ENCODE measurements at regions not wholly inside any gene's neighbourhood (a gene's known extent, or its start where the extent isn't known, plus 50 kb on each side); places are given as distances from the start of the nearest gene placed in this dataset.

GRCh38 chr3:43957553-43957952, 266.8 kb downstream of the ABHD5 start:
- DNase-seq = no peak

DNA sequence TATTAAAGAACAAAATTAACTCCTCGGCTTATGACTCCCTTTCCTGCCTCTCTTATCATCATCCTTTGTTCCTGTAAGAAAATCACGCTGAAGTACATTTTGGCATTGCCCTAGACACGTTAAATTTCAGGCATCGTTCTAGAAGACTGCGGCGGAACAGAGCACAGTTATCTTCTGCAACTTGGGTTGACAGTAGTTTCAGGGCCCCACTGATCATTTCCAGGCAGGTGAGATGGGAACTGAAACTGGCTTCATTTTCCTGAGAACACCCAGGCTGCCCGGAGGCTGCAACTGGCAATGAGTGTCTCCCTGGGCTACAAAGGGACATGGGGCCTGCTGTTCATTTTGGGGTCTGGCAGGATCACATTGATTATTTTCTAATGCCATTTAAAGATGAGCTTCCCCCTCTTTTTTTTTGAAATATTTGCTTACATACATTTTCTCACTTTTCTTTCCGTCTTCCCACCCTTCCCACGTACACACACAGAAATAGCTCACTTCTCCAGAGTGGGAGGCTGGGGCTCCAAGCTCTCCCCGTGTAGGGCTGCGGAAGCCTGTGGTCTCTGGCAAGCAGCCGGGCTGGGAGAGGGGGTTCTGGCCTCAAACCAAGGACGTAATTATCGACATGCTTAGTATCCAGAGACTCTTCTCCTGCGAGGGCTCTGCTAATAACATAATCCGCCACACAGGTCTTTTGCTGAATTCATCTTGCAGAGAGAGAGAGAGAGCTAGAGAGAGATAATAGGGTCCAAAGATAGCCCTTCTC, 267.4 kb downstream of the ABHD5 start:
- no peak for DNase-seq

DNA sequence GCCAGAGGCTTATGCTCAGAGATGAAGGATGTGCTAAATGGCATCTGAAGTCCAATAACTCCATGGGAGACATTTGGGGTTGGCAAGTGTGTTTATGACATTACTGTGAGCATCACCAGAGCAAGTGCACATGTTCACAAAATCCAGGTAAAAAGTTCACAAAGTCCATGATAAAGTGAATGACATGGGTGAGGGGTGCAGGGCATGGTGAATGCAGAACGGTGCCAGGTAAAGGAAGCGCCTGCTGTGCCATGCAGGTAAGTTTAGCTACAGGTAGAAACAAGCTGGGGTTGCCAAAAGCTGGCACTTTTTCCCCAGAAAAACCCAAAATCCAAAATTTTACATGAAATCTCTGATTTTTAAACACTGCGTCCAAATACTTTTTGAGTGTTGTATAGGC, 268.2 kb downstream of the ABHD5 start:
- DNase-seq = no peak

DNA sequence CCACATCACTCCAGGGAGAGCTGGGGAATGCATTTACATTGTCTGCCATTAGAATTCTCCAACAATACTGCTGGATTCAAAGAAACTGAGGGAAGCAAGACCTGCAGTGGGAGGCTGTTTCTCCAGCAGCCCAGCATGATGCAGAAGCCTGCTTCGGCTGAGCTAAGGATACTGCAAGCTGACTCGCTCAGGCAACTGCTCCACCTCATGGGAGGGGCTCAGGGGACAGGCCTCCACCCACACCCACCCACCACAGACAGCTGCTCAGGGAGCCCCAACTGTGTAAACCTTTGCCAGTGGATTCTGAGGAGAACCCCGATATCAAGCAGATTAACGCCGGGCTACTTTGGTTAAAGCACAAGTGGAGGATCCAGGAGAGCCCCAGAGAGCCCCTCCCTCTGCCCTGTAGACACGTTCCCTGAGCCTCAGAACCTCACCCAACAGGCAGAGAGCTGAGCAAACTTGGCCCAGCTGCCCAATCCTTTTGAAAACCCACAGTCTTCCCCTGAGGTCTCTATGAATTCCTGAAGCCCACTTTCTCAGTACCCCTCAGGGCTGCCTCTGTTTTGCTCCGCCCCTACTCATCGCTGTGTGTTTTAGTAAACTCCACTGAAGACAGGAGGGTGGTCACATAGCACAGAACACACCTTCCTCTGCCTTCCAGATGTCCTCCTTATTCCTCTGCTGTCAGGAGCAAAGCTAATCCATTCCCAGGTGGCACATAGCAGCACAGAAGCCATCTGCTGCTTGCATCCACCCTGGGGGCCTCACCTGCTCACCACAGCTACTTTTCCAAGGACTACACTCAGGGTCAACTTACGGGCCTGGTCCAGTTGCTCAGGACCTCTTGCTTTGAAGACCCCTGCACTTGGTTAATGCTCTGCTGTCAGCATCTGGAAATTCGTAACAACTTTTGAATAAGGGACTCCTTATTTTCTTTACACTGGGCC, 269.0 kb downstream of the ABHD5 start:
- DNase-seq = no peak

GRCh38 chr3:43960448-43960840, 269.7 kb downstream of the ABHD5 start:
- DNase-seq = no peak

GRCh38 chr3:43962043-43962442, 271.3 kb downstream of the ABHD5 start:
- no peak for DNase-seq

DNA sequence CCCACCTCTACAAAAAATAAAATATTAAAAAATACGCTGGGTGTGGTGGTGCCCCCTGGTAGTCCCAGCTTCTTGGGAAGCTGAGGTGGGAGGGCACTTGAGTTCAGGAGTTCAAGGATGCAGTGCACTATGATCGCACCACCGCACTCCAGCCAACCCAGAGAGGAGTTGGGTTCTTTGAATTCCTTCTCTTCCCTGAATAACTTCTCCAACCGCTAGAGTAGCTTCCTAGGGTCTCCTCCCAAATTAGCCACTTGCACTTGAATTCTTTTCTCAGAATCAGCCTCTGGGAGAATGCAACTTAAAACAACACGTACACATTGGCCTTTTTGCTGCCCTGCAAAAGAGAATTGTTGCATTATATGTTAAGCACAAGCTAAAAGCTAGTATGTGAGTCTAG, 272.5 kb downstream of the ABHD5 start:
- no peak for DNase-seq

- DNase-seq = no peak
These were observed 273.9 kb downstream of the ABHD5 start for GRCh38 chr3:43964640-43965039.

- no peak for DNase-seq
These were observed 274.9 kb downstream of the ABHD5 start for GRCh38 chr3:43965656-43966055.

DNA sequence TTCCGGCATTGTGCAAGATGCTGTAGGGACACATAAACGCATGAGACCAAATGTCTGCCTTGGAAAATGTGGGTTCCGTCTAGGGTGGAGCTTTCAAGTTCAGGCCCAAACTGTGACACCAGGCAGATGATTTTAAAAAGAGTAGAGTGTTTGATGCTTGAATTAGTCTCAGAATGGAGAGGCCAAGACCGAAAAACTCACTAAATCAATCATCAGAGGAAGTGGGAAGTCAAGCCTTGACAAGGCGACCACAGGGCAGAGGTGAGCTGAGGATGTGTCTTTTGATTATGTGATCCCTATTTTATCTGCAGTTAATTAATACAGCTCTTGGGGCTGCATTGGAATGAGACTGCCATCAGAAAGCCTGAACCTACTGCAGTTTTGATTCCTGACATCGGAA, 275.4 kb downstream of the ABHD5 start:
- no peak for DNase-seq

DNA sequence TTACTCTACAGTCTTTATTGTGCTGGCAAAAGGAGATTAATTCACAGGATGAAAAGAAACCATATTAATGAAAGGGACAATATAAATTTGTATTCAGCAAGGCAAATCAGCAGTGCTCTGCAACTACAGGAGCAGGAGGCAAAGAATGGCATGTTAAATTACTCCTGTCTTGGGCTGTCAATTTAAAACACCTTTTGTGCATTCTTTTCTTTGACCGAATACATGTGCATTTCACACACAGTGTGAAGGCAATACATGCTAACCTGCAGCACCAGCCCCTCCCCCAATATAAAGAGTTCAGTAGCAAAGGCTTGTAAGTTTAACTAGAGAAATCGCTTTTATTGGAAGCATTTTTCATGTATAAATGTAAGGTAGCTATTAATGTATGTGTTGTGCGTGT, 275.2 kb upstream of the TOPAZ1 start:
- DNase-seq = no peak

DNA sequence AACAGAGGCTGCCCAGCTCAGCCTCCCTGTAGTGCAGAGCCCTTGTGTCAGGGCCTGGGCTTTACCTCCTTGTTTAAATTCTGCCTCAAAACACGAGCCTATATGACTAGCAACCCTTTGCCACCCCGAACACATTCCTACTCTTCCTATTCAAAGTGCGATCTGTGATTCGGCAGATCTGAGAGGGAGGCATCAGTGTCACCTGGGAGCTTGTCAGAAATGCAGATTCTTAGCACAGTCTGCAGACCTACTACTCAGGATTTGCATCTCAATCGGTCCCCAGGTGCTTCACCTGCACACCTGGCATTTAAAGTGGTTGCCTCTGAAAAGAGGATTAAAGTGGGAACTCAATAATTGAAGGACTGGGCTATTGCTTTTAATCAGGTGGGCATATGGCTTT, 273.2 kb upstream of the TOPAZ1 start:
- DNase-seq = no peak

- no peak for DNase-seq
These were observed 271.7 kb upstream of the TOPAZ1 start for GRCh38 chr3:43969944-43970343.

GRCh38 chr3:43970351-43970750, 271.3 kb upstream of the TOPAZ1 start:
- no peak for DNase-seq

- DNase-seq = no peak
These were observed 270.8 kb upstream of the TOPAZ1 start for GRCh38 chr3:43970920-43971319.

DNA sequence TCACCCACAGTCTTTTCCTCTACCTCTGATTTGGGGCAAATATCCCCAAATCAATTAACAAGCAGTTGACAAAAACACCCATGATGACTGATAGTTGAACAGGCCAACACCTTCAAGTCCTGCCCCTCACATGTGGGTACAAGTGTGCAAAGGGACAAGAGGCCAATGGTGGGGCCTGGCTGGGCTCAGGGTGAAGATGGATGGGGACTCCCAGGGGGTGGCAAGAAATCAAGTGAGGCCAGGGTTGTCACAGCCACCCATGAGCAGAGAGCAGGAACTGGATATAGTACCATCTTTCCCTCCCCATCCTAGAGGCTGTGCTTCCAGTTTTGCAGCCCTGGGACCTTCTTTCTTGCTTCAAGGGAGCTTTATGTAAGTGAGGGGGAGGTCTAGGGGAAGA, 270.2 kb upstream of the TOPAZ1 start:
- no peak for DNase-seq

DNA sequence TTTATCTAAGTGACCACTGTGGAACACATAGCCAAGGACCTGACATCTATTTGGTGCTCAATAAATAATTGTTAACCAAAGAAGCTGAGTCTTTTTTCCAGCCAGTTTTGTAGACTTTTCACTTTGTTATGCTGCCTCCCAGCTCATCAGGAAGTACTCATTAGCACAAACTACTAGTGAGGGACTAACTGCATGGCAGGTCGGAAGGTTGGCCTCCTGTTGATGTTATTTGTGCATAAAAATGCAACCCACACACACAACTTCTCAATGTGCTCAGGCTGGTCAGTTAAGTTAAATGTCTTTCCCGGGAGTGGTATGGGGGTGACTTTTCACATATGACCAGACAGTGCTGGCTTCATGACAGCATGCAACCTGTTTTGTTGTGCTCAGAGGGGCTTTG, 263.0 kb upstream of the TOPAZ1 start:
- no peak for DNase-seq

- no peak for DNase-seq
These were observed 262.0 kb upstream of the TOPAZ1 start for GRCh38 chr3:43979645-43980044.

DNA sequence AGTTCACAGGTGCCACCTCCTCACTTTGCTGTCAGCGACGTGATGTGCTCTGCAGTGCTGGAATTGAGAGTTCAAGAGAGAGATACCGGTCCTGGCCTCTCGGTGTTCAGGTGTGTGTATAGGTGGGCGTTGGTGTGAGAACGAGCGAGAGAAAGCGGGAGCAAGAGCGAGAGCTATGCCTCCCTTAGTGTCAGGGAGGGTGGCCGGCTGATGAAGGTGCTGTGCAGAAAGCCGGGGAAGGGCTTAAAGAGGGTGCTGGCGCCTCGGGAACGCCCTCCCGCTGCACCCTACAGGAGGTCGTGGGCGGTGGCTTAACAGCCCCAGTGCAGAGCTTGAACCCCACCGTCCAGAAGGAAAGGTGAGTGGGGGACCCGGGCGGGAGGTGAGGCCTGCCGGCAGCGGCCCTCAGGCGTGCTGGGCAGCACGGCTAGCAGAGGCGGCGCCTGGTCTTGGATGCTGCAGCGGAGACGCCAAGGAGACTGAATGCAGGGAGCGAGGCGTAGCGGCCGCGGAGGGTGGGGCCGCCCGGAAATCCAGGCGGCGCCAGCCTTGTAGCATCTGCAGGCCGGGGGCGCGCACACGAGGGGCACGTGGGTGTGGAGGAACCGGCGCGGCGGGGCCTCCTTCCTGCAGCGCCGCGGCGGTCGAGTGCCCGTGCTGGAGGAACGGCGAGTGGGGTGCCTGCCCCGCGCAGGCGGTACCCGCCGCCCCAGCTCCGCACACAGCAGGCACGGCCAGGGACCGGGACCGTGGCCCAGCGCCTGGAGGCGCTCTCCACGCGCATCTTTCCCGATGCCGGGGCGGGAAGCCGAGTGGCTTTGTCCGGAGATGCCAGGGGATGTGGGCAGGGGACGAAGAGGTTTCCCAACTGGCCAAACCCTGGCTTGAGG, 246.8 kb upstream of the TOPAZ1 start:
- DNase-seq = no peak

DNA sequence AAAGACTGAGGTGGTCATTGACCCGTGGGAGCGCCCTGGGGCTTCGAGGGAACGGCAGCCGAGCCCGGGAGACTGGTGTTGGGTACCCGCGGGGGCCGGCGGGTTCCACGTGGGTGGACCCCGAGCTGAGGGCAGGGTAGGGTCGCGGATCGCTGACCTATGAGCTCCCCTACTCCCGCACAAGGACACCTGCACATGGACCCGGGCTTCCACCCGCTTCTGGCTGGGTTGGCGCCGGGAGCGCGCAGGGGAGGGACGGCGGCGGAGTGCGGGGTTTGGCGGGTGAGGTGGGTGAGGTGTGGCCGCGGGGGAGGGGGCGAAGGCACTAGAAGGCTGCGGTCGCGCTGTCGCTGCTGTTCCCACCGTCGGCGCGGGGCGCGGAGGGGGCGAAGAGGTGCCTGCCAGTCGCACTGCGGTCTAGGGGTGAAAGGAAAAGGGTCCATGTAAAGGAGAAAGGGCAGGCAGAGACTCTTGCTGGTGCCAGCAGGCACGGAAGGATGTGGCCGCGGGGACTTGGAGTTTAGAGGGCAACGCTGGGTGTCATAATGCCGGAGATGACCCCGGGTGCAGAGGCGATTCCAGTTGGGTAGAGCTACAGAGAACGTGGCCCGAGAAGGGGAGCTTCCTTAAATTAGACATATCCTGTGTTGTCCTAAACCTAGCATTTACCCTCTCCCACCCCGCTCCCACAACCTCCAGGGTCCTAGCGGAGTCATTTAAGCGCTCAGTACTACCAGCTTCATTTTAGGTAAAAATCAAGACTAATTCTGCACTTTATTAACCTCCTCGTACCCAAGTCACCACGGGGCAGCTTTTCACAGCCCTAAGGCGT, 245.9 kb upstream of the TOPAZ1 start:
- no peak for DNase-seq

- DNase-seq = no peak
These were observed 245.0 kb upstream of the TOPAZ1 start for GRCh38 chr3:43996379-43997301.
